ENCODE measurements at regions not wholly inside any gene's neighbourhood (a gene's known extent, or its start where the extent isn't known, plus 50 kb on each side); places are given as distances from the start of the nearest gene placed in this dataset.

DNA sequence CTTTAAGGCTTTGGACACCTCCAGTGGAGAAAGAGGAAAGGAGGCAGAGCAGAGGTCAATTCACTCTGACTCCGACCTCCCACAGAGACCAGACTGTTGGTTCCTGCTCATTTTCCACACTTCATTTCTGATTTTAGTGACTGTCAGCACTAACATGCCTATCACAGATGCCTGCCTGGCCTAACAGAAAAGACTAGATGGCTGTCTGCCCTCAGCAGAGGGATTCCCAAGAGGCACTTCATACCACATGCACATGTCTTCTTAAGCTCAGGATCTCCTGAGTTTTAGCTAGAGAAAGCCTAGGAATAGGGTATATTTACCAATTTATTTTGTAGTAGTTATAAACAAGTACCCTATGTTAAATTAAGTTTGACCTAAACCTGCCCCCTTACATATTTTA lies 336.0 kb downstream of the ENC1 start:
- ChIA-PET POLR2A (no interaction called here), CTCF (no interaction called here)

DNA sequence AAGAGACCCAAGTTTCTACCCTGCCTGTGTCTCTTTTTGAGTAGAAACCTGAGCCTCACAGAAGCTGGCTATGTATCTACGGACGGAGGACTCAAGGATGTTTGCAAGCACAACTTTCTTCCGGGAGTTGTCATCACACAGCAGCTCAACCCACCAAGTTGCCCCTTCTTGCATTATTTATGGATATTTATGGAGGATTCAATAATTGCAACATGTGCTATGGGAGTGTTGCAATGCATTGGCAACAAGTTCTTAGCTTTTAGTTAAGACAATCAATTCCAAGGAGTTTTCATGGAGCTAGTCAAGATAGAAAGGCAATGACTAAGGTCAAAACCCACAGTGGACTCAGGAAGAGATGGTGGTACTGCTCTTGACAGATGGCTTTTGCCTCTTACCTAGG lies 336.9 kb downstream of the ENC1 start:
- POLR2A ChIA-PET, result no interaction called here
- CTCF ChIA-PET, result no interaction called here

DNA sequence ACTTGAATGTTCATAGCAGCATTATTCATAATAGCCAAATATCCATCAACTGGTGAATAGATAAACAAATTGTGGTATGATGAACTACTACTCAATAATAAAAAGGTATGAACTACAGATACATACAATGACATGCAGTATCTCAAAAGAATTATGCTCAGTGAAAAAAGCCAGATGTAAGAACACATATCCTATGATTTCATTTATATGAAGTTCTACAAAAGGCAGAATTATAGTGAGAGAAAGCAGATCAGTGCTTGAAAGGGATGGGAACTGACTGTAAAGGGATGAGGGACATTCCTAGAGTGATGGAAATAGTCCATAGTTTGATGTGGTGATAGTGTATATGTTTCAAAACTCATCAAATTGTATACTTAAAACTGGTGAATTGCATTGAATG lies 339.0 kb downstream of the ENC1 start:
- POLR2A ChIA-PET, result no interaction called here

DNA sequence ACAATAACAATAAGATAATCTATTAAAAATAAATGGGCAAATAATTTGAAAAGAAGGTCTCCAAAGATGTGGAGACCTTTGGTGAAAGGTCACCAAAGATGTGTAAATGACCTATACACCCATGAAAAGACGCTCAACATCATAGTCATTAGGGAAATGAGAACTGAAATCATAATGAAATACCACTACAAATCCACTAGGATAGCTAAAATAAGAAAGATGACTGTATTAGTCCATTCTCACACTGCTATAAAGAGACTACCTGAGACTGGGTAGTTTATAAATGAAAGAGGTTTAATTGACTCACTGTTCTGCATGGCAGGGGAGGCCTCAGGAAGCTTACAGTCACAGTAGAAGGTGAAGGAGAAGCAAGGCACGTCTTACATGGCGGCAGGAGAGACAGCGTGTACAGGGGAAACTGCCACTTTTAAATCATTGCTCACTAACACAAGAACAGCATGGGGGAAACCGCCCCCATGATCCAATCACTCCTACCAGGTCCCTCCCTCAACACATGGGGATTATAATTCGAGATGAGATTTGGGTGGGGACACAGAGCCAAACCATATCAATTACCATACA lies 339.6 kb downstream of the ENC1 start:
- POLR2A ChIA-PET, result no interaction called here
- CTCF ChIA-PET, result no interaction called here

More for the DNA sequence above, 339.0 kb downstream of the ENC1 start:
- CTCF ChIA-PET, result no interaction called here

DNA sequence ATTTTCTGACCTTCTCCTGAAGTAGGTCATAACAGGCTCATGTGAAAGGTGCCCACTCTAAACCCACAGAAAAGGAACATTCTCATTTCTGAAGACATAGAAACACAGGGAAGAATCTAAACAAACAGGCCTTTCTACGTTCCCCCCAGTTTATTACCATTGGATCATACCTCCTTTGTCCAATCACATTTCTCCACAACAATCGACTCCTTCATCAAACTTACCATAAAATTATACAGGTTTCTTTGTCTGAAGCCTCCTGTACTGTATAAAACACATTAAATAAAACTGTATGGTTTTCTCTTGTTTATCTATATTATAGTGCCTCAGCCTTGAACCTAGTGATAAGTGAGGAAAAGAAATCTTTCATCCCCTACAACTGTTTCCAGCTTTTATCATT lies 340.7 kb downstream of the ENC1 start:
- ChIA-PET POLR2A (no interaction called here), CTCF (no interaction called here)

DNA sequence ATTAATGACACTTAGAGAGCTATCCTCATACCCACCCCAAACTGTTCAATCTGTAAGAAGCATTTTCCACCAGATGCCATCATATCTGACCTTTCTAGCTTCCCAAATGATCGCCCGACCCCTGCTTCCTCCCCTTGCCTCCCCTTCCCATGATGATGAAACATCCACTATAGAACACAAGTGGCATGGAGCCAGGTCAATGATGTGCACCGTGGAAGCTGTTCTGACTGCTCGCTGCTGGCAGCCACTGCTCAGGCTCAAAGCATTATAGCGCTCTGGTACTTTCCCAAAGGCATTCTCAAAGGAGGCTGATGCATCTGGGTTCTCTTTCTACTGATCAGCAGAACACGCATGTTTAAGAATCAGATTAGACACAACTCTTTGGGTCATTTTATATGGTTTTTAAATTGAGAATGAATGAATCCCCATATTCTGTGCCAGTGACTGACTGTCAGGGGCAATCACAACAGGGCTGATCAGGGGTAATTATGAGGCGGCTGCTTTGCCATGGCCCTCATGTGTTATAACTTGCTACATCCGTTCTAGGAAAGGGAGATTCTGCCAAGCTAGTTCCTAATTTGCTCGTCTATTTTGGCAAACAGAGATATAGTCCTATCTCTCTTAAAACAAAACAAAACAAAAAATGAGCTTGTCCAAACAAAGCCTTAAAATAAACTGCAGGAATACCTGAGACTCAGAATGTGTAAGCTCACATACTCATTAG lies 343.7 kb downstream of the ENC1 start:
- POLR2A ChIA-PET, result no interaction called here
- CTCF ChIA-PET, result interaction anchor here (1.1 kb wide), 1 partner anchor 14 kb away, joined by 3 read pairs; no protein-coding TSS in a partner anchor

DNA sequence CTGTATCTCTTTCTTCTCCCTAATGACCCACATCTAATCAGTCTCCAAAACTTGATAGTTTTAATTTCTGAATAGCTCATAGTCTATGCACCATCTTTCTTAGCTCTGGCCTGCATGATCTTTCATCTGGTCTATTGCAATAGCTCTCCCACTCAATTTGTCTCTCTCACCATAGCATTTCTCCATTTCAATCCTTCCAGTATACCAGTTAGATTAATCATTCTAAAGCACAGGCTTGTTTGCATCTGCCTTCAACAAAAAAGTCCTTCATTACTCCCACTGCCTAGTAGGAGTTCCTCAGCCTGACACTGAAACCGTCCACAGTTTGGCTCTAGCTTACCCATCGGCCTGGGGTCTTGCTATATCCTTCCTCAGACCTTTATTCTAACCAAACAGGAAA lies 344.9 kb downstream of the ENC1 start:
- CTCF ChIA-PET, result no interaction called here
- POLR2A ChIA-PET, result no interaction called here

DNA sequence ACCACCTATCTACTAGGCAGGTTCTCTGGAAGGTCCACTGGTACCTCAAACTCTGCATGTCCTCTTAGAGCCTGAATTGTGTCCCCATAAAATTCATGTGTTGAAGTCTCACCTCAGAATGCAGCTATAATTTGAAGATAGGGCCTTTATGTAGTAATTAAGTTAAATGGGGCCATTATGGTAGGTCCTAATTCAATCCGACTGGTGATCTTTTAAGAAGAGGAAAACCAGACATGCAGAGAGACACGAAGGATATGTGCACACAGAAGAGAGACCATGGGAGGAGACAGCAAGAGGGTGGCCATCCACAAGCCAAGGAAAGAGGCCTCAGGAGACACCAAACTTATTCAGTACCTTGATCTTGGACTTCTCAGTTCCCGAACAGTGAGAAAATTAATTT lies 345.4 kb downstream of the ENC1 start:
- POLR2A ChIA-PET, result no interaction called here
- CTCF ChIA-PET, result no interaction called here

DNA sequence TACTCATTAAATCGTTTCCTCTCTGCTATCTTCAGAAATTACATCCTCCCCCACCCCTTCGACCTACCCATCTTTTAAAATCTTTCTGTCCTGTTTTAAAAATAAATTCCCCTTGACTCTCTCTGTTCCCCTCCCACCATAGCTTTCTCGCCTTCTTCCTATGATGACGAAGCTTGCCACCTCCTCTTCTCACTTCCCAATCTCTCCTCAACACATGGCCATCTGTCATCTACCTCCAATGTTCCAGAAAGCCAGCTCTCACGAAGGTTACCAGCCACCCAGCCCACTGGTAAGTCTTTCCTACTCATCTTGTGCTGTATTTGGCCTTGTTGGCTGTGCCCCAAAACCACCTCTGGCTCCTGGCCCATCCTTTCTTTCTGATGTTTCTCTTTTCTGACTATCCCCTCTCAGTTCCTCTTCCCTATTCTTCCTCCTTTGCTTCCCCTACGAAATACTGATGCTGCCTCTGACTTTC lies 346.3 kb downstream of the ENC1 start:
- ChIA-PET POLR2A (no interaction called here), CTCF (interaction anchor here (0.6 kb wide), 1 partner anchor 511 kb away, joined by 3 read pairs; no protein-coding TSS in a partner anchor)

DNA sequence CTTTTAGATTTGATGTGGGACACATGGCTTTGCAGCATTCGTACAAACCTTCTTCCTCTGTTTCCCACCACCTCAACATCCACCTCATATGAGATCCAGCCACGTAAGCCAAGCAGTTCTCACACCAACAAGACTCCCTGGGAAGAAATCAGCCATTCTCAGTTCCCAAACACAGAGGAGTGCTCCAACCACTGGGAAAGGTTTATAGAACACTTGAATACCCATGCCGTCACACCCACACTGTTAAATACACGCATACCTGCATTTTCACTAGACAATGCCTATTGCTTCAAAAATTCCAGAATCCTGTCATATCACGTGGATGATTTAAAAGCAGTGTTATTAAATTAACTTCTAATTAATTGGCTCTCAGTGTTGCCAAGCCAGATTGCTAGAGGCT lies 347.3 kb downstream of the ENC1 start:
- POLR2A ChIA-PET, result no interaction called here
- CTCF ChIA-PET, result no interaction called here

DNA sequence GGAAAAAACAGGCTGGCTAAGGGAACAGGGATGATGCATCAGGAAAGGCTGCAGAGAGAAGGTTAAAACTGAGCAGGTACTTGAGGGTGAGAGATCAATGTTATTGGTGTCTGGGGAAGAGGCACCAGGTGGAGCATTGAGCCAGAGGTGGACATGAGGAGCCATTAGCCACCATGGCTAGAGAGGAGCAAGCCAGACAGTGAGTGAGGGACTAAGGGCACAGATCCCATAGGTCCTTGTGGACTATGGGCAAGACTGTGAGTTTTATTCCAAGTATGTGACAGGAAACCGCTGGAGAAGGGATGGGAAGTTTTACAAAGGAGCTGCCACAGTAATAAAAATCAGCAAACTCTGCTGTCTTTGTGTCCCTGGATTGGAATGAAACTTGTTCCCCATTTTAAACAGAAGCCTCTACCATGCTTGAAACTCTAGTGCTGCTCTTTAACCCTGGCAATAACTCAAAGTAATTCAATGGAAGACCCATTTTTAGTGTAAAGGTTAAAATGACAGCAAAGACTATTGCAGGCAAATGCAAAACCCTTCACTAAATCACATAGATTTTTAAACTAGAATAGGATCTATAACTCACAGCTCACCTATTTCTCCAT lies 349.8 kb downstream of the ENC1 start:
- POLR2A ChIA-PET, result no interaction called here
- CTCF ChIA-PET, result no interaction called here

DNA sequence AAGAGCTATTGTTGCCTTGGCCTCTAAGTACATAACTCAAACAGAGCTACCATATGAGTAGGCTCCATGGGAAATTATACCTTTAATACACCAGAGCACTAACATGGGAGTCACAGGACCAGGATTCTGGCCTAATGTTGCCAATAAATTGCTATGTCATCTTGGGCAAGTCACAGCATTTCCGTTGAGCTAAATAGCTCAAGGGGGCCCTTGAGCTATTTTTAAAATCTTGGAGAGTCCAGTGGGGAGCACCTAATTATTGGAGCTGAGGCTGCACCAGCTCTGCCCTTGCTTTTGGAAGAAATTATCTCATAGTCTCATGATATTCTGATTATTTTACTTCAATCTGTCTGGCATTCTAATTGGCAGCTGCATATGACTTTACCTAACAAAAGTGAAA lies 350.8 kb downstream of the ENC1 start:
- ChIA-PET CTCF (no interaction called here), POLR2A (no interaction called here)

DNA sequence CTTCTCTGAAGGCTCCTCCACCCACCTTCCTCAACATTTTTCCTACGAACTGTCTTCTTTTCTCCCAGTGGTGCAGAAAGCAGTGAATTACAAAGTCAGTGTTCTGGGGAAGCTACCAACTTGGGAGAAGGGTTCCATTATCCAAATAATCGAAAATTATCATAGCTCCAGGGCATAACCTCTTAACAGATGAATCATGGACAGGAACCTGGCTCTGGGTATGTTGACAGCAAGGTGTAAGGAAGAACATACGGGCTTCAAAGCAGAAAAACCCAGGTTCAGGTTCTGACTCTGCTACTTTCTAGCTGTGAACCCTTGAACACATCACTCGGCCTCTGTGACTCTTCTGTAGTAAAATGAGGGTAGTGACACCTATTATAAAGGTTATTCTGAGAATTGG lies 351.3 kb downstream of the ENC1 start:
- CTCF ChIA-PET, result no interaction called here
- POLR2A ChIA-PET, result no interaction called here

DNA sequence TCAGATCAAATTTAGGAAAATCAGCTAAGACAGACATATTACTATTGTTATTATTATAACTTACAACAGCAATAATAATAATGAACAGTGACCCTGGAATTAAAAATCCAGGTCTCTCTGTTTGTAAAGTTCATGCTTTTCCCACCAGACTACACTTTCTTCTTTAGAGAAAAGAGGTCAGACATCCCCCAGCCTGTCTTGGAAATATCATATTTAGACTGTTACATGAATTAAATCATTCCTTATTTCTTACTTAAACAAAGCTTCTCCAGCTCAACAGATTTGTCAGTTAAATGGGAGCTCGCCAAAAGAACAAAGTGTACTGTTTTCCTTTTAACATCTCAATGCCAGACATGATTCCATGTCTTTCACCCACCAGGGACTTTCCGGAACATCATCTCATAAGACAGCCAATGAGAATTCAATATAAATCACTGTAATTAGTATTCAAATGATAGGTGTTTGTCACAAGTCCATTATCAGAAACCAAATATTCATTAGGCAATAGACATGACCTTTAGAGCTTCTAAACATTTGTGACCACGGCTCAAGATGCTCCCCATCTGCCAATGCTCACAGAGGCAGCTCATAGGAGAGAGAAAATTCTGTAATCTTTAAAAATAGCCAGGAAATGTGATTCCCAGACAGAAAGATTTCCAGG lies 351.9 kb downstream of the ENC1 start:
- ChIA-PET CTCF (no interaction called here), POLR2A (no interaction called here)

DNA sequence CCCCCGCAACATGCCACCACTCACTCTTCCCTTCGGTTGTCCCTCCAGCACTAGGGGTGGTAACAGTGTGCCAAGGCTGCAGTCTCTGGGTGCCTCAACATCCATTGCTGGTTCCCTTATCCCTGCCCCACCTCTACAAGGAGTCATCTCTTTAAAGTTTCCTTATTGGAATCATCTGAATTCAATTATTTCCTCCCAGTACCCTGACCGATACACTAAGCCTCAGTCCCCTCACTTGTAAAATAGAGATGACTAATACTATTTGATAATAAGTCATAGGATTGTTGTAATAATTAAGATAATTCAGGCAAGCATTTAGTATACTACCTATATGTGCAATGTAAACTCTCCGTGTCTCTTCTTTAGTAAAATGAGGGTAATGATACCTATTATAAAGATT lies 352.5 kb downstream of the ENC1 start:
- ChIA-PET POLR2A (no interaction called here), CTCF (no interaction called here)

DNA sequence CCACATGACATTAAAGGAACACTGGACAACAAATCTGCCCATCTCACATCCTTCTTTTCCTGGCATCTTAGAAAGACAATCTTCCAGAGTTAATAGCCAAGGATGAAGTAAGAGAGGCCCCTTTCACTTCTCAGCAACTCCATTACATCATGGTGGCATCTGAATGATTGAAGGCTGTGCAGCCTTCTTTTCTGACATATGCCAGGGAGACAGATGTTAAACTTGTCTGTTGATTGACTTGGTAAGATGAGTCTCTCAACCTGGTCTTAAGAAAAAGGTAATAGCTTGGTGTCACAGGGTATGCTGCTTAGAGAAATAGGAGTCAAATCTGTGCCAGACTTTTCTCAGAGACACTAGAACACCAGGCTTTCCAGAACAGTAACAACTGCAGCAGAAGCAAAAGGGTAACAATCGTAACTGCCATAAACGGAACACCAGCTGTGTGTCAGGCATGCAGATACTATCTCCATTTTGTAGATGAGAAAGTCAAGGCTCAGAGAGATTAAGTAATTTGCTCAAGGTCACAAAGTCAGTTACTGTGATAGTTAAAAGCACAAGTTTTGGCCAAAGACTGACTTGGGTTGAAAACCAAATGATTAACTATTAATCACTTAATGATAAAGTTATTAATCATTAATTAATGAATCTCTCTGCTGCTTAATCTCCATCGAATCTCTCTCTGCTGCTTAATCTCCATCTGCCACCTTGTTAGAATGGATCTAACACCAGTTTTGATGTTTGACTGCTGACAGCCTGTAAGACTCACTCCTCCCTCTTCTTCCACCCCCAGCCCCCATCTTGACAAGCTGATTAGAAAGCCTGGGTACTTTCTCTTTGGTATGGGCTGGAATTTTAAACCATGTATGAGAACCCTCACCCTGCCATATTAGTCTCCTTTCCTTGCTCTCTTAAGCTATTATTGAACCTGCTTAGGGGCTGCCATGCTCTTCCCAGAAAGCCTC lies 353.5 kb downstream of the ENC1 start:
- CTCF ChIA-PET, result no interaction called here
- POLR2A ChIA-PET, result no interaction called here

DNA sequence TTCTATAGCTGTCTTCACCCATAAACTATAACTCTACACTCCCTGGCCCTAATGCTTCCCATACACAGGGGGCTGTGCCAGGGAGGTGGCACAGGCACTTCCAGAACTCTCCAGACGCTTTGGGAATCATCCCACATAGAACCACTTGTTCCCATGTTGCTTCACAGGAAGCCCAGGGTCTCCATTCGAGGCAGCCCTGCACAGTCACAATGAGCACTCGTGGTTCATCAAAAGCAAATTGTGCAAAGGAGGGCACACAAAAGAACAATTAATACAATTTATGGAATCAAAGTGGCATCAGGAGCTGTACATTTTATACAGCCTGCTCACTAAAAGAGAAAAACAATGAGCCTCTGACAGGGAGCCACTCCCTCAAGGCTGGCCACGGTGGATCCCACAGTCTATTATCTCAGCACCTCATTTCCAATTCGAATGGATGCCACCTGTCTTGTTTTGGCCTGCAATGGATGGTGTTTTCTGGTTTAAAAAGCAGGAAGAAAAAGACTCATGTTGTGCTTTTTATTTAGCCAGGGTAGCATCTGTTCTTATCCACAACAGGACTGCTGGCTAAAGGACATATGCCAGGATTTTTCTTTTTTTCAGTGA lies 354.8 kb downstream of the ENC1 start:
- POLR2A ChIA-PET, result no interaction called here
- CTCF ChIA-PET, result no interaction called here

DNA sequence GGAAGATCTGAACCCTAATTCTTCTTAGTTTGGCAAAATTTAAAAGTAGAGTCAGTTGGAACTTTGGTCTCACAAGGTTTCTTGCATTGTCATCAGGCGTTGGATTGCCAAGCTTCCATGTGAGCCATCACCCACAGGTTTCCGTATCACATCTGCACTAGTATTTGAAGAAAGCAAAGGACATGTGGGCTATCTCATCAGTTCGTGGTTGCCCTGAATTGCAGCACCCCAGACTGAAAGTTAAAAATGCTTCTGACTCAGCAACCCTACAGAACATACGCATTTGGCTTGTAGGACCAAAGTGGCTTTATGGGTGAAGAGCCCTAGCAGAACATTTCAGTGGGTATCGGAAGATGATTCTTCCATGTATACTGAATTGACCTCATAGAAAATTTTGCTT lies 358.0 kb downstream of the ENC1 start:
- POLR2A ChIA-PET, result no interaction called here

DNA sequence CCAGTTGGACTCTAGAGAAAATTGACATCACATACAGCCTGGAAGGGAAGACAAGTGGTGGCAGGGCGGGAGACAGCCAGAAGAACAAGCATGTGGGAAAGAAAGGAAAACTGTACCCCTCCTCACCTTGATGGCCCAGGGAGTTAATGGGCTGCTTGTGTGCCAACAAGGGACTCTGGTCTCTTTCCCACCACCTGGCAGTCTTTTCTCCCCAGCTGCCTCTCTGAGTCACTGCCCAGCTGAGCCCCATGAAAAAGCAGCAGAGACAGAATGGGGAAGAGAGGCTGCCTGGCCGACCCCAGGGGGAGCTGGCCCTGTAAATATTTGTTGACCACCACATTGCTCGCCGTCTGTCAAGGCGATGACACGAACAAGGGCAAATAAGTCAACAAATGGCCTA lies 359.4 kb downstream of the ENC1 start:
- CTCF ChIA-PET, result no interaction called here
- POLR2A ChIA-PET, result no interaction called here

More for the DNA sequence above, 358.0 kb downstream of the ENC1 start:
- CTCF ChIA-PET, result no interaction called here

DNA sequence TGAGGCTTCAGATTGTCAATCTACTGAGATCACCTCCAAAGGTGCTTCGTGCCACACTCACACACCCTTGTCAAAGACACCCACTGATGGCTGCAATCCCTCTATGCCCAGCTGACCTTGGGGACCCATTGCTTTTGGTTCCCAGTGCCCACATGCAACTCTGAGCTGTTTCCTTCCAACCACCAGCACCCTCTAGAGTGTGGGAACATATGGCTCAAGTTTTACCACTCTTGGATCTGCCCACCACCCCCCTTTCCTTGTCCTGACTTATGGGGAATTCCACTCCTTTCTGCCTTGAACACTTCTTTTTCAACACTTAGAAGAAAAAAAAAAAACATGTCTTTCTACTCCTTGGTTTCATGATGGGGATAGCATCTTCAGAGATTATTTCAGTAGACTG lies 360.2 kb downstream of the ENC1 start:
- CTCF ChIA-PET, result no interaction called here

More for the DNA sequence above, 360.2 kb downstream of the ENC1 start:
- POLR2A ChIA-PET, result no interaction called here

All from activated CD8-positive, alpha-beta memory T cell treated with anti-CD3 and anti-CD28 coated beads for 36 hours (primary cell).